C4-2B (cell line): ENCODE measurements at regions not wholly inside any gene's neighbourhood (a gene's known extent, or its start where the extent isn't known, plus 50 kb on each side); places are given as distances from the start of the nearest gene placed in this dataset.

Experiments
- H3K27ac ChIP-seq: fragments of 450-650 bp; 2 replicates; pipeline ENCODE4 v1.5.1; 2017
- CTCF ChIP-seq: fragments of 450-650 bp; conservative IDR thresholded peaks from 2 replicates; pipeline ENCODE4 v1.5.1; 2017; ENCODE audit warnings: mild to moderate bottlenecking
- ZFX ChIP-seq: fragments of 450-650 bp; IDR thresholded peaks from 2 replicates; pipeline ENCODE4 v1.6.1; 2017

GRCh38 chr10:52994370-52994769 is 221.8 kb upstream of the MBL2 start:
- TF ChIP-seq ZFX, result no peak
- no peak for TF ChIP-seq CTCF
- no peak overlapping the region for H3K27ac ChIP-seq

GRCh38 chr10:52993109-52993508 is 220.5 kb upstream of the MBL2 start:
- TF ChIP-seq ZFX (no peak), CTCF (no peak)
- no peak overlapping the region for H3K27ac ChIP-seq

GRCh38 chr10:52992567-52992966 is 220.0 kb upstream of the MBL2 start:
- TF ChIP-seq CTCF (no peak), ZFX (no peak)
- H3K27ac ChIP-seq, result no peak overlapping the region

- no peak for TF ChIP-seq ZFX
- no peak for TF ChIP-seq CTCF
- no peak overlapping the region for H3K27ac ChIP-seq
Observed at GRCh38 chr10:52988923-52989322, 216.3 kb upstream of the MBL2 start.

- TF ChIP-seq ZFX (no peak), CTCF (no peak)
- H3K27ac ChIP-seq, result no peak overlapping the region
Observed at GRCh38 chr10:52986125-52986524, 213.5 kb upstream of the MBL2 start.

- no peak overlapping the region for H3K27ac ChIP-seq
- TF ChIP-seq ZFX, result no peak
- no peak for TF ChIP-seq CTCF
Observed at GRCh38 chr10:52984169-52984568, 211.6 kb upstream of the MBL2 start.

- TF ChIP-seq CTCF (no peak), ZFX (no peak)
- H3K27ac ChIP-seq, result no peak overlapping the region
Observed at GRCh38 chr10:52979295-52979990, 206.9 kb upstream of the MBL2 start.
